ENCODE measurements at regions not wholly inside any gene's neighbourhood (a gene's known extent, or its start where the extent isn't known, plus 50 kb on each side); places are given as distances from the start of the nearest gene placed in this dataset.
"Not testable (repeated sequence)": the region's sequence is repeated elsewhere in the genome, so short reads cannot be mapped to it uniquely, and the experiment has no call there.

DNA sequence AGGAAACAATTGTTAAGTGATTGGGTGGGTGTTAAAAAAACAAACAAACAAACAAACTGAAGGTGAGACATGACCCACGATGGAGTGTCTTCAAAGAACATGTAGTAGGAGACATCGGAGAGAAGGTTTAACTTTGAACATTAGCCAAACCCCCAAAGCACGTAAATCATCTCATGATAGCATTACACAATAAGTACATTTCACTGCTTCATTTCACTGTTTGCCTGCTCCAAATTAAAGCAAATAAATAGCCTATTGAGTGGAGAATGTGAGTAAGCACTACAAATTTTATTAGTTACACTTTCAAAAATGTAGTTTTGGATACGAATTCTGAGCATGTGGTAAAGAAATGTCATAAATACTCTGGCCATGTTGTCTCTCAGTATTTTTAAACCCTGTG lies 287.0 kb downstream of the SI start:
- Histone ChIP-seq H2AFZ (ENCODE audit: low read depth, low read length) (no peak overlapping the region), H3K27ac (ENCODE audit: insufficient read depth, low read depth, low read length) (no peak overlapping the region), H3K27me3 (ENCODE audit: control insufficient read depth in 2 of 2, insufficient read depth in 2 of 2, low read length in 2 of 2) (no peaks in the 10 kb centered on the region), H4K20me1 (replicated peaks; ENCODE audit: control insufficient read depth, extremely low read depth, insufficient read depth, low read length) (no peaks in the 10 kb centered on the region), H3K9ac (replicated peaks; ENCODE audit: extremely low read depth, insufficient read depth, low read length) (no peak overlapping the region), H3K36me3 (ENCODE audit: control insufficient read depth in 2 of 2, extremely low read depth in 1 of 2, insufficient read depth in 2 of 2, low read length in 2 of 2) (no peaks in the 10 kb centered on the region), H3K9me3 (replicated peaks; ENCODE audit: control insufficient read depth, insufficient read depth, low read length) (no peaks in the 10 kb centered on the region), H3K9me1 (replicated peaks; ENCODE audit: control insufficient read depth, extremely low read depth, insufficient read depth, low read length) (no peaks in the 10 kb centered on the region), H3K4me1 (ENCODE audit: control insufficient read depth, extremely low read depth, insufficient read depth, low read length) (no peaks in the 10 kb centered on the region), H3K79me2 (ENCODE audit: control insufficient read depth, insufficient read depth, low read length) (no peaks in the 10 kb centered on the region), H3K4me2 (ENCODE audit: insufficient read depth, low read length) (no peak overlapping the region), H3K4me3 (replicated peaks in 1 of 3; ENCODE audit: insufficient read depth in 1 of 3, low read depth in 1 of 3, low read length in 3 of 3) (no peak overlapping the region)
- CTCF ChIA-PET, result no interaction called here
- intact Hi-C loops (cut with micrococcal nuclease), result no loop called here
- dilution Hi-C loops (cut with MboI; ENCODE audit: extremely low pct_ligation_motif_present, low sequenced_read_pairs), result no loop called here
- no peak for TF ChIP-seq EZH2 (IDR thresholded peaks at IDR 0.05; ENCODE audit: borderline replicate concordance, low read depth, low read length, severe bottlenecking)
- TF ChIP-seq CTCF (IDR thresholded peaks at IDR 0.05; ENCODE audit: extremely low read depth in 1 of 2, insufficient read depth in 1 of 2, low read depth in 1 of 2, low read length in 2 of 2), result no peak
- TF ChIP-seq JUN (IDR thresholded peaks at IDR 0.05; ENCODE audit: borderline replicate concordance, insufficient read depth, insufficient read length, low read depth), result no peak
- TF ChIP-seq MAX (IDR thresholded peaks at IDR 0.05; ENCODE audit: insufficient read depth, insufficient read length), result no peak
- TF ChIP-seq FOS (IDR thresholded peaks at IDR 0.05; ENCODE audit: borderline replicate concordance, insufficient read depth, low read length), result no peak
- TF ChIP-seq POLR2AphosphoS5 (IDR thresholded peaks at IDR 0.05; ENCODE audit: insufficient read depth, low read depth, low read length), result no peak
- TF ChIP-seq MYC (IDR thresholded peaks at IDR 0.05; ENCODE audit: low read depth, low read length), result no peak
- TF ChIP-seq GATA2 (IDR thresholded peaks at IDR 0.05; ENCODE audit: insufficient read depth, insufficient read length, low read depth, low read length), result no peak
- TF ChIP-seq POLR2A (IDR thresholded peaks at IDR 0.05; ENCODE audit: low read depth, low read length), result no peak
- FAIRE-seq (no peak), DNase-seq (ENCODE audit: low read depth, low spot score) (no peak)
- BruUV-seq (replicated peaks), result no TSS peak
- POLR2A ChIA-PET, result no interaction called here

- H2AFZ ChIP-seq (ENCODE audit: low read depth, low read length); intact Hi-C loops (cut with micrococcal nuclease); H3K36me3 ChIP-seq (ENCODE audit: control insufficient read depth in 2 of 2, extremely low read depth in 1 of 2, insufficient read depth in 2 of 2, low read length in 2 of 2); H3K27me3 ChIP-seq (ENCODE audit: control insufficient read depth in 2 of 2, insufficient read depth in 2 of 2, low read length in 2 of 2); H3K9ac ChIP-seq (replicated peaks; ENCODE audit: extremely low read depth, insufficient read depth, low read length); CTCF ChIA-PET; DNase-seq (ENCODE audit: low read depth, low spot score); POLR2A ChIA-PET; H3K27ac ChIP-seq (ENCODE audit: insufficient read depth, low read depth, low read length); BruUV-seq (replicated peaks); H3K9me1 ChIP-seq (replicated peaks; ENCODE audit: control insufficient read depth, extremely low read depth, insufficient read depth, low read length); dilution Hi-C loops (cut with MboI; ENCODE audit: extremely low pct_ligation_motif_present, low sequenced_read_pairs); FAIRE-seq; H3K79me2 ChIP-seq (ENCODE audit: control insufficient read depth, insufficient read depth, low read length); H3K4me2 ChIP-seq (ENCODE audit: insufficient read depth, low read length); H3K4me3 ChIP-seq (replicated peaks in 1 of 3; ENCODE audit: insufficient read depth in 1 of 3, low read depth in 1 of 3, low read length in 3 of 3); H3K9me3 ChIP-seq (replicated peaks; ENCODE audit: control insufficient read depth, insufficient read depth, low read length); H4K20me1 ChIP-seq (replicated peaks; ENCODE audit: control insufficient read depth, extremely low read depth, insufficient read depth, low read length); H3K4me1 ChIP-seq (ENCODE audit: control insufficient read depth, extremely low read depth, insufficient read depth, low read length): not testable (repeated sequence)
These were observed 293.9 kb downstream of the SI start for GRCh38 chr3:164784407-164784806.

Data from endothelial cell of umbilical vein (primary cell).